ENCODE measurements at regions not wholly inside any gene's neighbourhood (a gene's known extent, or its start where the extent isn't known, plus 50 kb on each side); places are given as distances from the start of the nearest gene placed in this dataset.

GRCh38 chr4:60443796-60444195 lies 756.3 kb upstream of the ADGRL3 start (continued):
- TF ChIP-seq CHD7 (IDR thresholded peaks at IDR 0.05; ENCODE audit: insufficient replicate concordance, low read length) (no peak), POLR2A (IDR thresholded peaks at IDR 0.05; ENCODE audit: control extremely low read depth in 1 of 2, low read depth in 2 of 2, low read length in 2 of 2) (no peak), GTF2F1 (IDR thresholded peaks at IDR 0.05; ENCODE audit: borderline replicate concordance, low read depth, low read length) (no peak), TEAD4 (IDR thresholded peaks at IDR 0.05; ENCODE audit: low read depth, low read length) (no peak), CHD2 (IDR thresholded peaks at IDR 0.05; ENCODE audit: low read length) (no peak), SAP30 (IDR thresholded peaks at IDR 0.05; ENCODE audit: insufficient read depth, insufficient replicate concordance, low read length) (no peak), KDM5A (IDR thresholded peaks at IDR 0.05; ENCODE audit: low read length) (no peak), EZH2 (IDR thresholded peaks at IDR 0.05; ENCODE audit: low read depth, low read length, severe bottlenecking) (no peak), RBBP5 (IDR thresholded peaks at IDR 0.05; ENCODE audit: borderline replicate concordance, low read depth, low read length) (no peak), SUZ12 (IDR thresholded peaks at IDR 0.05; ENCODE audit: low read length) (no peak)
